Glutamatergic neuron (in vitro differentiated cells): ENCODE measurements at regions not wholly inside any gene's neighbourhood (a gene's known extent, or its start where the extent isn't known, plus 50 kb on each side); places are given as distances from the start of the nearest gene placed in this dataset.
"Not testable (repeated sequence)": the region's sequence is repeated elsewhere in the genome, so short reads cannot be mapped to it uniquely, and the experiment has no call there.

ENCODE experiments used
- DNase-seq: peaks from one replicate; pipeline ENCODE4 v3.0.0; 2022
- H3K27ac Mint-ChIP-seq: one replicate; pipeline ENCODE4 v1.8.0; 2020; ENCODE audit warnings: mild to moderate bottlenecking, mixed read lengths, inconsistent platforms; ENCODE audit not compliant: unreplicated experiment
- H3K27me3 Mint-ChIP-seq: one replicate; pipeline ENCODE4 v1.8.0; 2020; ENCODE audit warnings: mild to moderate bottlenecking, moderate library complexity, mixed read lengths, inconsistent platforms; ENCODE audit not compliant: unreplicated experiment
- H3K36me3 Mint-ChIP-seq: one replicate; pipeline ENCODE4 v1.8.0; 2020; ENCODE audit warnings: mild to moderate bottlenecking, mixed read lengths, inconsistent platforms; ENCODE audit not compliant: unreplicated experiment
- H3K4me1 Mint-ChIP-seq: one replicate; pipeline ENCODE4 v1.8.0; 2020; ENCODE audit warnings: mild to moderate bottlenecking, low read depth, mixed read lengths, inconsistent platforms; ENCODE audit not compliant: unreplicated experiment
- H3K4me3 Mint-ChIP-seq: one replicate; pipeline ENCODE4 v1.8.0; 2020; ENCODE audit warnings: mild to moderate bottlenecking, mixed read lengths, inconsistent platforms; ENCODE audit not compliant: unreplicated experiment
- H3K9me3 Mint-ChIP-seq: one replicate; pipeline ENCODE4 v1.8.0; 2020; ENCODE audit warnings: mild to moderate bottlenecking, moderate library complexity, mixed read lengths, inconsistent platforms; ENCODE audit not compliant: unreplicated experiment
- CTCF ChIP-seq: fragments of 200-600 bp; sonication (generic); IDR thresholded peaks from one replicate; pipeline ENCODE4 v1.5.0; 2021; ENCODE audit not compliant: partially characterized antibody, unreplicated experiment

GRCh38 chr12:46650688-46651087, 175.1 kb downstream of the SLC38A4 start:
- H3K36me3 Mint-ChIP-seq: peaks cover 4% of the 10 kb centered on the region
- TF ChIP-seq CTCF: no peak
- no peaks in the 10 kb centered on the region for H3K9me3 Mint-ChIP-seq
- DNase-seq: no peak
- H3K4me1 Mint-ChIP-seq: no peaks in the 10 kb centered on the region
- no peak overlapping the region for H3K4me3 Mint-ChIP-seq
- no peak overlapping the region for H3K27ac Mint-ChIP-seq
- H3K27me3 Mint-ChIP-seq: peaks cover 2% of the 10 kb centered on the region

GRCh38 chr12:46649433-46649832, 176.4 kb downstream of the SLC38A4 start:
- Mint-ChIP-seq H3K9me3 (no peaks in the 10 kb centered on the region), H3K27ac (no peak overlapping the region), H3K4me3 (no peak overlapping the region), H3K27me3 (peaks cover 2% of the 10 kb centered on the region), H3K4me1 (no peaks in the 10 kb centered on the region), H3K36me3 (peaks cover 4% of the 10 kb centered on the region)
- DNase-seq: no peak
- no peak for TF ChIP-seq CTCF

GRCh38 chr12:46647034-46647433, 178.8 kb downstream of the SLC38A4 start:
- no peak for TF ChIP-seq CTCF
- DNase-seq: no peak
- H3K27ac Mint-ChIP-seq: no peak overlapping the region
- peaks cover 4% of the 10 kb centered on the region for H3K36me3 Mint-ChIP-seq
- no peak overlapping the region for H3K4me3 Mint-ChIP-seq
- no peaks in the 10 kb centered on the region for H3K4me1 Mint-ChIP-seq
- no peaks in the 10 kb centered on the region for H3K27me3 Mint-ChIP-seq
- no peaks in the 10 kb centered on the region for H3K9me3 Mint-ChIP-seq

GRCh38 chr12:46641649-46642048, 184.1 kb downstream of the SLC38A4 start:
- not testable (repeated sequence) for H3K4me3 Mint-ChIP-seq, H3K36me3 Mint-ChIP-seq, H3K27ac Mint-ChIP-seq, DNase-seq, H3K4me1 Mint-ChIP-seq, H3K27me3 Mint-ChIP-seq, H3K9me3 Mint-ChIP-seq

- Mint-ChIP-seq H3K9me3 (peaks cover 2% of the 10 kb centered on the region), H3K36me3 (peaks cover 7% of the 10 kb centered on the region), H3K4me1 (no peaks in the 10 kb centered on the region), H3K27ac (no peak overlapping the region), H3K4me3 (no peak overlapping the region), H3K27me3 (no peaks in the 10 kb centered on the region)
- DNase-seq: no peak
- TF ChIP-seq CTCF: no peak
These were observed 190.0 kb downstream of the SLC38A4 start for GRCh38 chr12:46635818-46636217.
